ENCODE measurements at regions not wholly inside any gene's neighbourhood (a gene's known extent, or its start where the extent isn't known, plus 50 kb on each side); places are given as distances from the start of the nearest gene placed in this dataset.

GRCh38 chr2:64331849-64332699 is 121.9 kb upstream of the LGALSL start:
- H4K20me1 ChIP-seq (ENCODE audit: control insufficient read depth, insufficient read depth, low read length, poor library complexity, severe bottlenecking), result no peaks in the 10 kb centered on the region
- H3K27me3 ChIP-seq (replicated peaks in 1 of 4; ENCODE audit: control extremely low read depth in 1 of 4, control insufficient read depth in 3 of 4, insufficient read depth in 4 of 4, low read length in 3 of 4), result no peaks in the 10 kb centered on the region
- H3K36me3 ChIP-seq (replicated peaks in 1 of 2; ENCODE audit: control extremely low read depth in 1 of 2, control insufficient read depth in 1 of 2, extremely low read depth in 1 of 2, insufficient read depth in 2 of 2, low read length in 1 of 2), result no peaks in the 10 kb centered on the region
- Mint-ChIP-seq H3K4me1 (peaks cover 21% of the 10 kb centered on the region), H3K9me3 (ENCODE audit: insufficient read depth) (no peaks in the 10 kb centered on the region), H3K27me3 (no peaks in the 10 kb centered on the region), H3K4me3 (no peak overlapping the region), H3K27ac (no peak overlapping the region)
- H3K9ac ChIP-seq (ENCODE audit: low read length), result no peak overlapping the region
- no peak for ATAC-seq (ENCODE audit: low read depth)
- H3K4me3 ChIP-seq (ENCODE audit: control extremely low read depth in 1 of 5, extremely low read depth in 1 of 5, insufficient read depth in 1 of 5, low read depth in 2 of 5, low read length in 4 of 5), result no peak overlapping the region
- no peak overlapping the region for H2AFZ ChIP-seq (ENCODE audit: insufficient read depth, low read depth, low read length, poor library complexity, severe bottlenecking)
- 83% methylated on average over 6 of the region's 8 CpGs for WGBS (ENCODE audit: insufficient coverage)
- no peak overlapping the region for H3K27ac ChIP-seq (ENCODE audit: low read length in 2 of 2)
- no peaks in the 10 kb centered on the region for H3K79me2 ChIP-seq (ENCODE audit: control insufficient read depth, insufficient read depth, low read length)
- H3K4me2 ChIP-seq (replicated peaks; ENCODE audit: low read depth, low read length, poor library complexity, severe bottlenecking), result no peak overlapping the region
- no peak for TF ChIP-seq EZH2 (IDR thresholded peaks at IDR 0.05; ENCODE audit: borderline replicate concordance, insufficient read depth, low read depth, low read length, poor library complexity, severe bottlenecking)
- no peak for TF ChIP-seq CTCF (IDR thresholded peaks at IDR 0.05)
- no peaks in the 10 kb centered on the region for H3K9me3 ChIP-seq (ENCODE audit: control extremely low read depth in 1 of 3, control insufficient read depth in 2 of 3, insufficient read depth in 1 of 3, low read length in 2 of 3)
- intact Hi-C loops (cut with micrococcal nuclease), result loop anchor here (1.0 to 2.0 kb wide), 4 partner anchors 156 to 837 kb away; no protein-coding TSS in a partner anchor
- CTCF ChIA-PET, result interaction anchor here (0.9 to 11.9 kb wide), 38 partner anchors 8 to 583 kb away, joined by 3 to 612 read pairs (median 6); partner anchors contain the start of gene AFTPH
- POLR2A ChIA-PET, result no interaction called here
- DNase-seq, result no peak
- peaks cover 13 to 20% of the 10 kb centered on the region in 2 donors for H3K4me1 ChIP-seq (ENCODE audit: control insufficient read depth in 2 of 2, insufficient read depth in 2 of 2, low read length in 2 of 2)

- no peaks in the 10 kb centered on the region for H3K27me3 ChIP-seq (replicated peaks in 1 of 4; ENCODE audit: control extremely low read depth in 1 of 4, control insufficient read depth in 3 of 4, insufficient read depth in 4 of 4, low read length in 3 of 4)
- no peaks in the 10 kb centered on the region for H3K36me3 ChIP-seq (replicated peaks in 1 of 2; ENCODE audit: control extremely low read depth in 1 of 2, control insufficient read depth in 1 of 2, extremely low read depth in 1 of 2, insufficient read depth in 2 of 2, low read length in 1 of 2)
- ATAC-seq (ENCODE audit: low read depth) (no peak), DNase-seq (no peak)
- intact Hi-C loops (cut with micrococcal nuclease), result no loop called here
- Mint-ChIP-seq H3K27me3 (peaks cover 4% of the 10 kb centered on the region), H3K27ac (no peak overlapping the region), H3K4me3 (no peak overlapping the region), H3K4me1 (no peaks in the 10 kb centered on the region), H3K9me3 (ENCODE audit: insufficient read depth) (no peaks in the 10 kb centered on the region)
- H3K79me2 ChIP-seq (ENCODE audit: control insufficient read depth, insufficient read depth, low read length), result no peaks in the 10 kb centered on the region
- no peaks in the 10 kb centered on the region for H4K20me1 ChIP-seq (ENCODE audit: control insufficient read depth, insufficient read depth, low read length, poor library complexity, severe bottlenecking)
- H3K9ac ChIP-seq (ENCODE audit: low read length), result no peak overlapping the region
- no CpG with 5 or more reads among the region's 1 CpG for WGBS (ENCODE audit: insufficient coverage)
- POLR2A ChIA-PET, result interaction anchor here (0.6 kb wide), 1 partner anchor 948 kb away, joined by 5 read pairs; no protein-coding TSS in a partner anchor
- H3K4me3 ChIP-seq (ENCODE audit: control extremely low read depth in 1 of 5, extremely low read depth in 1 of 5, insufficient read depth in 1 of 5, low read depth in 2 of 5, low read length in 4 of 5), result no peak overlapping the region
- peaks cover 0 to under 1% of the 10 kb centered on the region in 2 donors for H3K4me1 ChIP-seq (ENCODE audit: control insufficient read depth in 2 of 2, insufficient read depth in 2 of 2, low read length in 2 of 2)
- H3K27ac ChIP-seq (ENCODE audit: low read length in 2 of 2), result no peak overlapping the region
- no peaks in the 10 kb centered on the region for H3K9me3 ChIP-seq (ENCODE audit: control extremely low read depth in 1 of 3, control insufficient read depth in 2 of 3, insufficient read depth in 1 of 3, low read length in 2 of 3)
- CTCF ChIA-PET, result interaction anchor here (0.6 to 1.7 kb wide), 4 partner anchors 8 to 574 kb away, joined by 3 to 5 read pairs (median 4); no protein-coding TSS in a partner anchor
- H3K4me2 ChIP-seq (replicated peaks; ENCODE audit: low read depth, low read length, poor library complexity, severe bottlenecking), result no peak overlapping the region
- TF ChIP-seq CTCF (IDR thresholded peaks at IDR 0.05) (no peak), EZH2 (IDR thresholded peaks at IDR 0.05; ENCODE audit: borderline replicate concordance, insufficient read depth, low read depth, low read length, poor library complexity, severe bottlenecking) (no peak)
- no peak overlapping the region for H2AFZ ChIP-seq (ENCODE audit: insufficient read depth, low read depth, low read length, poor library complexity, severe bottlenecking)
Measured at GRCh38 chr2:64336171-64336570, 117.8 kb upstream of the LGALSL start.

Measured in B cell (primary cell).